Activated CD4-positive, alpha-beta T cell treated with anti-CD3 and anti-CD28 coated beads, Interleukin-2, amount 50 U/mL, for 48 hours (primary cell): ENCODE measurements at regions not wholly inside any gene's neighbourhood (a gene's known extent, or its start where the extent isn't known, plus 50 kb on each side); places are given as distances from the start of the nearest gene placed in this dataset.
"Not testable (repeated sequence)": the region's sequence is repeated elsewhere in the genome, so short reads cannot be mapped to it uniquely, and the experiment has no call there.

Experiments used
- DNase-seq, 2 experiments: peaks; one replicate each; pipeline ENCODE4 v3.0.0-alpha.2; 2020

DNA sequence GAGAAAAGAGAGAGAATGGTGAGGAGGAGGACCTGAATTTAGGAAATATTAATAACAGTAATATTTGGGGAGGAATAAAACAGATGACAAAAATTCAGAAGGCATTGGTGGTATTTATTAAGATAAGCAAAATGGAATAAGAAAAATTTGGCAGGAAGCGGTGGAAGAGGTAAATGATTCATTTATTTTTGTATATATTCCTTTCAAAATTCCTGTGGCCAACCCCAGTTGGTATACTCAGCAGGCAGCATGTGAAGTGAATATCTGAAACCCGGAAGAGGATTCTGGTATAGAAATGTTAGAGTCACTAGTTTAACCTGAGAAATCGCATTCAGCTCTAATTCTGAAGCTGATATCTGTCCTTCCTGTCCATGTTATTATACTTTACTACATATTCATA, 792.0 kb downstream of the KCNJ2 start:
- DNase-seq: no peak

DNA sequence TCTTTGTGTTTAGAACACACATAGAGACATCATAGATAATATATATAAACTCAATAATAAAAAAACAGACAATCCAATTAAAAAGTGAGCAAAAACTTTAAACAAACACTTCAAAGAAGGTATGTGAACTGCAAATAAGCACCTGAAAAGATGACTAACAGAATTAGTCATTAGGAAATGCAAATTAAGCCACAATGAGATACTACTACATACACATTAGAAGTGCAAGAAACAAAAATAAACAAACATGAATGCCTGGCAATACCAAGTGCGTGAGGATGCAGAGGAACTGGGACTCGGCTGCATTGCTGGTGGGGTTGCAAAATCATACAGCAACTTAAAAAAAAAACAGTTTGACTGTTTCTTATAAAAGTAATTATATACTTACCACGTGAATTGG, 799.0 kb downstream of the KCNJ2 start:
- DNase-seq: no peak

DNA sequence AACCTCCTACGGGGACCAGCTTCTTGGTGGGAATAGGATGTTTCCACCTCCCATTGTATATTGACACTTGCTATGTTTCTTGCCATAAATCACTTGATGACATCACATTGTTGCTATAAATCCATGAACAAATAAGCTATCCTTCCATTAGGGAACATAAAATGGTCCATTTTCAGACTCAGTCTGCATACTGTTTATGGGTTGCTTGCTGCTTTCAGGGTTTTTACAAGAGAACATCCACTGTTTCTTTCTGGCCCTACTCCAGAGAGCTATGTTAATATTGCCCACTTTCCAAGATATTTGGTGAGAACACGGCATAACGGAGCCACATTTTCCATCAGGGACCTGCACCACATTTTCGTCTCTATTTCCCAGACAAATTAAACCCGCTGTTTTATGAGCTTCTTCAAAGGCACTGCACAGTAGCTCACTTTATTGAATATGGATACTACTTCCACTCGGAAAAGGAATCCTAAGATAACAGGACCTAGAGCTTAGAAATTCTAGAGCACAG, 800.2 kb downstream of the KCNJ2 start:
- no peak for DNase-seq

DNA sequence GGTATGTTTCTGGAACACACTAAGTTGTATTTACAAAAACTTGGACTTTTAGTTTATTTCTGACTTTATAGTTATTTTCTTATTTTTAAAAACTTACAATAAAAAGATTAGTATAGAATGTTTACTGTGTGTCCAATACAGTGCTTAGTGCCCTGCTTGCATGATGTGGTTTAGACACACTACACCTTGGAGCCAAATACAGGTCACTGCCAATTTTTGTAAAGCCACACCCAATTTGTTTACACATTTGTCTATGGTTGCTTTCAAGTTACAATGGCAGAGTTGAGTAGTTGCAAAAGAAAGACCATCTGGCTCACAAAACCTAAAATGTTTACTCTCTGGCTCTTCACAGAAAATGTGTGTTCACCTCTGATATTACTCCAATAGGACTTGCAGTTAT, 807.1 kb downstream of the KCNJ2 start:
- no peak for DNase-seq

DNA sequence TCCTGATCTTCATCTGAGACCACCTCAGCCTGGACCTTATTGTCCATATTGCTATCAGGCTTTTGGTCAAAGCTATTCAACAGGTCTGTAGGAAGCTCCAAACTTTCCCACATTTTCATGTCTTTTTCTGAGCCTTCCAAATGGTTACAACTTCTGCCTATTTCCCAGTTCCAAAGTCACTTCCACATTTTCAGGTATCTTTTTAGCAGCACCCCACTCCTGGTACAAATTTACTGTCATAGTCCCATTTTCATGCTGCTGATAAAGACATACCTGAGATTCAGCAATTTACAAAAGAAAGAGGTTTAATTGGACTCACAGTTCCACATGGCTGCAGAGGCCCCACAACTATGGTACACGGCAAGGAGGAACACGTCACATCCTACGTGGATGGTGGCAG, 815.5 kb downstream of the KCNJ2 start:
- no peak for DNase-seq

DNA sequence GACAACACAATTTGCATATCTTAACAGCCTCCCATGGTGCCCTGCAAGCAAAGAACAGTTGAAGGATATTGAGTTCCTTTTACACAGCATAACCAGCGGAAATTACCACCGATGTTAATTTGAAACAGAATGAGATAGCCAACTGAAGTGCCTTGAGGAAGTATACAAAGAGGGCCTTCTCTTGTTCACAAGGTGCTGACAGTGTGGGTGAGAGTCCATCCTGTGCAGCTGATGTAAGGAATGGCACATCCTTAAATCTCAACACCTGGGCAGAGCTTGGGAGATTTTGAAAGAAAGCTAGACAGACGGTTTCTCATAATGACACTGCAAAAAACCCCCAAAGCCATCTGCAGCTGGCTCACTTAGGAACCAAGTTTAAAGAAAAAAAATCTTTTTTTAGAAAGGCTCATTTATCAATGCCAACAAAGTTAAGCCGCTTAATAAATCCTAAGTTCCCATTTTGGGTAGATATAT, 818.6 kb downstream of the KCNJ2 start:
- no peak for DNase-seq

DNA sequence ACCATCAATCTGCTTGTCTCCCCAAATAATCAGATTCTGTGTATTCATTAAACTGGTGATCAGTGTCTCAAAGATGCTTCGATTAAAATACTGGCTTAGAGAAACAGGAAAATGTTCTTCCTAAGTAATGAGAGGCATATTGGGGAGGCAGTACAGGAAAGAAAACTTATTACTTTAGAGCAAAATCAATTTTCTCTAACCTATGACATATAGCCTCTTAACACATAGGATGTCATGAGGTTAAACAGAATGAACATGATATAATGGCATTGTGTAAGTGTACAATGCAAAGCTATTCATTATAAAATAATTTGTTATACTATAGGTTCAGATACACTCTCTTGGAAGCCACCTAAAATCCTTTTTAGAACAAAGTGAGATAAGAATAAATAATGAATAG, 819.3 kb downstream of the KCNJ2 start:
- DNase-seq: no peak

DNA sequence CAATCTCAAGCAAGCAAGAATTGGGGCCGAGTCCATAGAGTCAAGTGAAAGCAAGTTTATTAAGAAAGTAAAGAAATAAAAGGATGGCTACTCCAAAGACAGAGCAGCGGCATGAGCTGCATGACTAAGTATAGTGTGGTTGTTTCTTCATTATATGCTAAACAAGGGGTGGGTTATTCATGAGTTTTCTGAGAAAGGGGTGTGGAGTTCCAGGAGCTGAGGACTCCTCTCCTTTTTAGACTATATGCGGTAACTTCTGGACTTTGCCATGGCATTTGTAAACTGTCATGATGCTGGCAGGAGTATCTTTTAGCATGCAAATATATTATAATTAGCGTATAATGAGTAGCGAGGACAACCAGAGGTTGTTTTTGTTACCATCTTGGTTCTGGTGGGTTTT, 819.9 kb downstream of the KCNJ2 start:
- DNase-seq: no peak

DNA sequence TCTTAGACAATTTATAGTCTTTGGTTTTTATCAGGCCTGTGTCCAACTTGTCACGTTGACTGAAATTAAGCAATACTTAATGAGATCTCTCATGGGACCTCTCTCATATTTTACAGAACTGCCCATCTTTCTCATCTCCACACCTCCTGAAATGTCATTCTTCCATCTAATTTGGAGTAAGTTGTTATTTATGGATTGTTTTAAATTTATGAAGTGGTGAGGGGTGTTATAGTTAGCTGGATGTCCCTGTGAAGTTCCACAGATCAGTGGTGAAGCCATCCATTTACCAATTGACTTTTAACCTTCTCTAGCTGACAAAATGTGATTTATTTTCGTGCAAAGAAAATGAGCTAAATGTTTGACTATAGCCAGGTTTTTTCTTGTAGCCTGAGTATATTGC, 824.9 kb downstream of the KCNJ2 start:
- no peak for DNase-seq

DNA sequence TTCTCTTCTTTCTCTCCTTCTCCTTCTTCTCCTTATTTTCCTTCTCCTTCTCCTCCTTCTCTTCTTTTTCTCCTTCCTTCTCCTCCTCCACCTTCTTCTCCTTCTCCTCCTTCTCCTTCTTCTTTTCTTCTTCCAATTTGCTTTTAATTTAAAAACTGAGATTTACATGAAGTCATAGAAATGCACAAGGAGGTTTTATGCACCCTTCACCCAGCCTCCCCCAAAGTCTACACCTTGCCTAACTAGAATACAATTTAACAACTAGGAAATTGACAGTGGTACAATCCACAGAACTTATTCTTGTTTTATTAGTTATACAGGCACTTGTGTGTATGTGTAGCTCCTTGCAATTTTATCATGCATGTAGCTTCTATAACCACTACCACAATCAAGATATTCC, 826.7 kb downstream of the KCNJ2 start:
- DNase-seq: no peak

DNA sequence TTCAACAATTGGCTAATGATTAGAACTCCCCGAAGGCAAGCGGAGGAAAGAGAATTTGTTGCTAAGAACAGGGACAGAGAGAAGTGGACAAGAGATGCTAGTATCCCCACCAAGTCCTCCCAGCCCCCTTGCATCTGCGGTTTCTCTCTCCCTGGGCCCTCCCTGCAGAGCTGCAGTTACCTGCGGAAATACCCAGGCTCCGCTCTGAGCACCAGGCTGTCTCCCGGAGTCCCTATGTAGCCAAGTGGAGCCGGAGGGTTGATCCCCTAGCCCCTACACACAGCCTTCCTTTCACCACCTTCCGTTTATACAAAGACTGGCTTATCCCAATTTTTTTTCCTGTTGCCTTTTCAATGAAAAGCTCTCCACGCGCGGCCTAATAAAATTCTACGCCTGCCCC, 834.4 kb downstream of the KCNJ2 start:
- no peak for DNase-seq

DNA sequence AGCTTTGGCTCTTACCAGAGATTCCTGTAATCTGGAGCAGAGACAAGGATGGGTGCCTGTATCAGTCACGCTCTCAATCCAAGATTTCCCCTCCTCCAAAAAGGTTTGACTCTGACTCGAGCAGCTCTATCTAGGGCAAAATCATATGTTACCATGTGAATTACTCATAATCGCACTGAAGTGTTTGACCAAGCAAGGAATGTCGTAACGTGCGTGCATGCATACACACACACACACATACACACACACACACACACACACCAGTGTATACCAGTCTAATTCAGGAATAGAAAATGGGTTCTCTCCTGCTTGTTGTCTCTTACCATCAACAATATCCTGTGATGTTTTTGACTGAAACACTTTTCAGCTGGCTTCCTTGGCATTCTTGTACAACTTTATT, 835.1 kb downstream of the KCNJ2 start:
- no peak for DNase-seq

DNA sequence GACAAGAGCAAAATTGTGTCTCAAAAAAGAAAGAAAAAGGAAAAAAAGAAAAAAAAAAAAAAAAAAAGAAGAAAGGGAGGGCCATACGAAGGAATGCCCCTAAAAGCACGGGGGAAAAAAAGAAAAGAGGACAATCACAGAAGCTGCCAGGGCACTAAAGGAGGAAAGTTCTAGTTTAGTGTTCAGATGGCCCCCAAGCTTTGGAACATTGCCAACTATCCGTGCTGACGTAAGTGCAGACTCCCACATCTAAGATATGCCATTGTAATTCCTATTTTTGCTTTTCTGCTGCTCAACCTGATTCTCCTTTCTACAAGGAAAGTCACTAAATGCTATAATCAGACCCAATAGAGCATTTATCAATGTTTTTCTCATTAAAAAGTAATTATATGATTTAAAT, 842.1 kb downstream of the KCNJ2 start:
- DNase-seq: no peak

DNA sequence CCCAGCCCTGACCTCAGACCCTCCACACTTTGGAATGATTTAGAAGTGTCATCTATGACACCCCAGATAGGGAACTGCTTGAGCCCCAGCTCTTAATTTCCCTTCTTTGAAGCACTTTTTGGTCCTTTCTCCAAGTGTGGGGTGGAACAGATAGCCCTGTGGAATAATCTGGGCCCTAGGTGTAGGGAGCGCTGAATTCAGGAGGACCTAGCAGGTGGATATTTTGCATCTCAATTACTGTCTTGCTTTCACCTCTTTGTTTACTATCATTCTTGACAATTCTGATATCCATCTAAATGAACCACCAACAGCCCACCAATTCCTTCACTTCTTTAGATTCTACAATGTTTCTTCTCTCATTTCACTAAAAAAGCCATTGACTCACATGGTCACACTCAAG, 850.4 kb downstream of the KCNJ2 start:
- no peak for DNase-seq

DNA sequence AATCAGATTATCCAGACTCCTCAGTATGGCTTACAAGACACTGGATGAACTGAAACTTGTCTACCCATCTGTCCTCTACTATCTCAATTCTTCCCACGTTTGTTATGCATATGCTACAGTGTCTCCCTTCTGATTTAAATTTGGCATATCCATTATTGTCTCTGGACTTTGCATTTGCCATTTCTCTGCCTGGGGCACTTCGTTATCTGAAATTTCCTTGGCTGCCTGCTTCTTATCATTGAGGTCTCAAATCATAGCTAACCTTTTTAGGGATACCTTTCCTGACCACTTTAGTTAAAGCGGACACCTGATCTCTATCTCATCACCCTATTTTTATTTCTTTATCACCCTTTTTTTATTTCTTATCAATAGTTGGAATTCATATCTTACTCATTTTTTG, 853.4 kb downstream of the KCNJ2 start:
- DNase-seq: no peak

DNA sequence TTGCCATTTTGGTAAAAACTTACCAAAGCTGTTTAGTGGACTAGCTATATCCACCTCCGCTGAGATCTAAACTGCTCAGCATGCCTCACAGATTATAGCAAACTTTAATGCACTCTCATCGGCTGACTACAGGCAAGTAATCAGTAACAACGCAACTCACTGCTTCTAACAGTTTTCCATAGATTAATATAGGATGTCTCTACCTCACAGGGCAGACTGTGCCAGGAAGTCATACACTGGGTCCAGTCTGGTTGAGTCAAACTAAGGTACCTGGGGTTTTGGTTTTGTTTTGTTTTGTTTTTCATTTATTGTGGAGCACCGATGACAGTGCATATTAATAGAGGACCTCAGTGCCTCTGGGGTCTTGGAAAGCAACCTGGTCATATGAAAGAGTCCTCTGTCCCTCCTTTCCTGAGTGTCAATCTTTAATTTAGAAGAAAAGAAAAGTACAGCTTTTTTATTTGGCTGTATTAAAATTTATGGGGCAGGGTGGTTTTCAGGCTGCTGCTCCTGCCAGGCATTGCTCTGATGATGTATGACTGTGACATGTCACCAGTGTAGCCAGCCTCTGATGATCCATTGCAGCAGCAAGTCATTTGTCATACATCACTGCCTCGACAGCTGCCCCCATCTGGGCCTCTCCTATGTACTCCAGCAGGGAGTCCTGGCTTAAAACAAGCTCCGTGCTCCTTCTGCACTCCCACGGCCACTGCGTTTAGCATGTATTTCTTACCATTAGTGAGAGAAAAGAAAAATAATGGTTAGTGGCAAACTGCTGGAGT, 854.1 kb downstream of the KCNJ2 start:
- DNase-seq: no peak

DNA sequence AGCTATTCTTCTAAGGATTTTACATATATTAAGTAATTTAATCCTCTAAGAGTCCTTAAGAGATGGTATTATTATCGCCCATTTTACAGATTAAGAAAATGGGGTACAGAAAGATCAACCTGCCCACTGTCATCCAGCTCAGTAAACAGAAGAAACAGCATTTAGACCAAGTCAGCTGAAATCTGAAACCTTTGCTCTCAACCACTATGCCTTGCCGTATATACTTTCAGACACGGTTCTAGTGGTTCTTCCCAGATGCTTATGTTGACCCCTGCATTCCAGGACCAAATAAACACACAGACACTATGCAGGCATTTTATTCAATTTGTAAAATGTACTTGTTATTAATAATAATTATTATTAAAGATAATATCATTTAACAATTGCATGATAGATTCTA, 854.8 kb downstream of the KCNJ2 start:
- no peak for DNase-seq

DNA sequence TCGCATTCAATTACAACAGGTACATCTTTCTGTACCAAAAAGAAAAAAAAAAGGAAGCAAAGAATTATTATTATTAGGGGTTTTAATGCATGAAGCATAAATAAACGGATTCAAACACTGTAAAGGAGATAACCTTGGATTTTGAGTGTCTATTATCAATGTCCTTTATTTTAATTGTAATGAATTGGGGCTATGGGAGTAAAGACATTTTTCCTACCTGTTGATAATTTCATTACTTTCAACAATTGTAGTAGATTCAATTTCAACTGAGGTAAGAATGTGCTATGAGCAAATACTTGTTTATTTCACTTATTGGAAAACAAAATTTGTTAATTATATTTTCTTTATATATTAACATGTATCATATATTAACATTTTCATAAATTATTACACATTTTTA, 855.6 kb downstream of the KCNJ2 start:
- DNase-seq: no peak

DNA sequence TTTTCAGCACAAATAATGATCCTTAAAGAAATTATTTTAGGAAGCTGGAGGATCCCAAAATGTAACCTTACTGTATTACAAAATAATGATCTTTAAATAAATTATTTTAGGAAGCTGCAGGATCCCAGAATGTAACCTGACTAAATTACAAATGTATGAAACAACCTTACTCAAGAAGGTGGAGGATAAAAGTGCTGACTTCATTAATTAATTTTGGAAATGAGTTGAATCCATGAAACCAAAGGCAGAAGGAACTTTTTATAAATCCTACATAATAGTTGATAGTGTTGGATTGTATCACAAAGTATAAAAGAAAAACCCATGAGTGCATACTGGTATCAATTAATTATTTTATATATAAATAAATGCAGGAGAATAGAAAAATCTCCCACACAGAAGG, 859.9 kb downstream of the KCNJ2 start:
- no peak for DNase-seq

DNA sequence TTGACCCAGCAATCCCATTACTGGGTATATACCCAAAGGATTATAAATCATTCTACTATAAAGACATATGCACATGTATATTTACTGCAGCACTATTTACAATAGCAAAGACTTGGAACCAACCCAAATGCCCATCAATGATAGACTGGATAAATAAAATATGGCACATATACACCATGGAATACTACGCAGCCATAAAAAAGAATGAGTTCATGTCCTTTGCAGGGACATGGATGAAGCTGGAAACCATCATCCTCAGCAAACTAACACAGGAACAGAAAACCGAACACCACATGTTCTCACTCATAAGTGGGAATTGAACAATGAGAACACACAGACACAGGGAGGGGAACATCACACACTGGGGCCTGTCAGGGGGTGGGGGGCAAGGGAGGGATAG, 862.0 kb downstream of the KCNJ2 start:
- not testable (repeated sequence) for DNase-seq

DNA sequence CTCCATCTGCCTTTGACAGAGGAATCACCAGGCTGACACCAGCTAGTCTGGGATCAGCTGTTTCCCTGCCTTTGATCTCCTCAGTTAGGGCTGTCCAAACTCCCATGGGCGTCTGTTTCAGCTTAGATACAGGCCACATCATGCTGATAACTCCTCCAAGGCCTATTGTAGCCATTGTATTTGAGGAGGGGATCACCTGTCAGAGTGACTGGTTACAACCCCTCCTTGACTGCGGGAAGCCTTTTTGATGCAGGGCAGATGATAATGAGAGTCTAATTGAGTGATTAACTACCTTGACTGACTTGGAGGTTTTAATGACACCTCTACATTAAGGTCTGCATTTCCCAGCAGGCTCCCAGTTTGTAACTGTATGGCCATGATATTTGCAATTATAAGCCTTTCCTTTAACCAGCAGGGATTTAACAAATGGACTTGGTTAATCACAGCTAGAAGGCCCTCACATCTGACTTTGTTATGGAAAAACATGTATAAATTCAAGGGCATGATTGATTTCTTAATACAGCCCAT, 863.5 kb downstream of the KCNJ2 start:
- no peak for DNase-seq

DNA sequence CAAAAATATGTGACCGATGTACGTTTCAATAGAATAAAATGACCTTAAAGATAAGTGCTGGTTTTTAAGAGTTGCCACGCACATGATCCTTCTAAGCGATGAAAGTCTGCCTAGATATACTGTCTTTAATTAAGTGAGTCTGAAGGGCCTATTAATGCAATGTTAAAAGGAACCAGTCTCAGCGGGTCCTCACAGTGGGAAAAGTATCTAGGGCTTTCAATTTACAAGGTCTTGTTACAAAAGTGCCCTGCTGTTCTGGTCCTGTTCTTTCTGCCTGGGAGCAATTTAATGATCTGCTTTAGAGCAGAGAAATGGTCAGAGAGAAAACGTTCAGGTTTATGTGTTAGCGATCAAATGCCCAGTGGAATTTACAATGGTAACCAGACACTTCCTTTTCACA, 864.0 kb downstream of the KCNJ2 start:
- no peak for DNase-seq

DNA sequence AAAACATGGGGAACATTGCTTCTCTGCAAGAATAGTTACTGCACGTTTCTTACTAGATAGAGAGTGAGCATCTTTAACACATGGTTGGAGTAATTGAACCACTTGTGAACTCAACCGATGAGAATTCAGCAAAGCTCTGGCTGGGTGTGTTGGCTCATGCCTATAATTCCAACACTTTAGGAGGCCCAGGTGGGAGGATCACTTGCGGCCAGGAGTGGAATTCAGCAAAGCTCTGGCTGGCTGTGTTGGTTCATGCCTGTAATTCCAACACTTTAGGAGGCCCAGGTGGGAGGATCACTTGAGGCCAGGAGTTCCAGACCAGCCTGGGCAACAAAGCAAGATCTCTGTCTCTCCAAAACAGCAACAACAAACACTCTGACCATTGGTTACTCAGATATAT, 865.9 kb downstream of the KCNJ2 start:
- DNase-seq: no peak

DNA sequence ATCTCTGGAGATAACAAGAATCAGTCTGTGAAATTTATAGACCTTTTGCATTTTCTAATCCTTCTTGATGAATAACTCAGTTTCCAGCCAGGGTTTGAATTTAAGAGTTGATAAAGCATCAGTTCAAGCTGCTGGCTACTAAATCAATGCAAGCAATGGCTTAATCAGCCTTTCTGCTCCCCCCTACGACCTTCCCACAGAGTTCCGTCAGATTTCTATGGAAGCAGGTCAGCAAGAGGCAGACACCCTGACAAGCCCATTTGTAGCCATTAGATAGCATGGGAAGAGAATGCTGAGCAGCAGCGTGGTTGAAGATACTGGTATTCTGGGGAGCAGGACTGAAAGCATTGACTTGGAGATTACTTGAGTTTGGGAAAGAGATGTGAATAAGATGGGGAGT, 868.1 kb downstream of the KCNJ2 start:
- no peak for DNase-seq

DNA sequence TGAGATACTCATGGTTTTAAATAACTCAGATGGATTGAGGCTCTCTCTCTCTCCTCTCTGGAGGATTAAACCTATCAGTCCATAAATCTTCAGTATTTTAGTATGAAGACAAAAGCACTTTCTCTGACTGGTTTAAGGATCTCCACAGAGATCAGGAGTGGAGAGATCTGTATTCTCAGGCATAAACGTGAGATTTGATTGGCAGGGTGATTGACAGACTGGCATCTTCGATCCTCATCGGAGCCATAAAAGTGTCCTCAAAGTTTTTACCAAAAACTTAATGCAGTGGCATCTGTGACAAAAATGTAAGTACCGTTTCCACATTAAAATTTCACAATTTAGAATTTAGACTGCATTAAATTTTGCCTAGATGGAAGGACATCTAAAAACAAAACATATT, 870.1 kb downstream of the KCNJ2 start:
- DNase-seq: no peak
